HG02588 (cell line): ENCODE measurements at regions not wholly inside any gene's neighbourhood (a gene's known extent, or its start where the extent isn't known, plus 50 kb on each side); places are given as distances from the start of the nearest gene placed in this dataset.

Experiments used
- ATAC-seq: cut with Tn5 transposase; IDR thresholded peaks from one replicate; pipeline ENCODE4 v1.9.1; 2021; ENCODE audit warnings: mild to moderate bottlenecking, moderate library complexity; ENCODE audit not compliant: unreplicated experiment

GRCh38 chr6:154561750-154562149 lies 51.3 kb upstream of the CNKSR3 start:
- no peak for ATAC-seq

- no peak for ATAC-seq
Observed at GRCh38 chr6:154565331-154565730, 54.8 kb upstream of the CNKSR3 start.

GRCh38 chr6:154566866-154567265 lies 56.4 kb upstream of the CNKSR3 start:
- ATAC-seq = no peak

- ATAC-seq = no peak
Observed at GRCh38 chr6:154567695-154568220, 57.3 kb upstream of the CNKSR3 start.

GRCh38 chr6:154569156-154569862 lies 58.8 kb upstream of the CNKSR3 start:
- no peak for ATAC-seq

- ATAC-seq = no peak
Observed at GRCh38 chr6:154570505-154570904, 60.0 kb upstream of the CNKSR3 start.

- ATAC-seq = no peak
Observed at GRCh38 chr6:154572556-154572955, 62.1 kb upstream of the CNKSR3 start.

- no peak for ATAC-seq
Observed at GRCh38 chr6:154578004-154578559, 67.6 kb upstream of the CNKSR3 start.

GRCh38 chr6:154579046-154579445 lies 68.6 kb upstream of the CNKSR3 start:
- no peak for ATAC-seq

- no peak for ATAC-seq
Observed at GRCh38 chr6:154579485-154579884, 69.0 kb upstream of the CNKSR3 start.

GRCh38 chr6:154580397-154581135 lies 70.1 kb upstream of the CNKSR3 start:
- ATAC-seq = no peak

GRCh38 chr6:154582696-154583095 lies 72.2 kb upstream of the CNKSR3 start:
- ATAC-seq = no peak

- ATAC-seq = no peak
Observed at GRCh38 chr6:154583546-154584188, 73.2 kb upstream of the CNKSR3 start.

- ATAC-seq = no peak
Observed at GRCh38 chr6:154590756-154591155, 80.3 kb upstream of the CNKSR3 start.

GRCh38 chr6:154591234-154591633 lies 80.7 kb upstream of the CNKSR3 start:
- ATAC-seq = no peak

GRCh38 chr6:154592199-154592860 lies 81.8 kb upstream of the CNKSR3 start:
- ATAC-seq = no peak

- no peak for ATAC-seq
Observed at GRCh38 chr6:154593122-154593521, 82.6 kb upstream of the CNKSR3 start.

GRCh38 chr6:154594496-154595198 lies 84.2 kb upstream of the CNKSR3 start:
- ATAC-seq = no peak

GRCh38 chr6:154595538-154595937 lies 85.1 kb upstream of the CNKSR3 start:
- no peak for ATAC-seq

GRCh38 chr6:154596009-154596408 lies 85.5 kb upstream of the CNKSR3 start:
- ATAC-seq = no peak
